NCI-H146 treated with DMSO at 0.1 percent for 48 hours (cell line): ENCODE measurements at regions not wholly inside any gene's neighbourhood (a gene's known extent, or its start where the extent isn't known, plus 50 kb on each side); places are given as distances from the start of the nearest gene placed in this dataset.
"Not testable (repeated sequence)": the region's sequence is repeated elsewhere in the genome, so short reads cannot be mapped to it uniquely, and the experiment has no call there.

Experiments
- DNase-seq: peaks from one replicate; lab custom pipeline; 2025; ENCODE audit not compliant: unreplicated experiment; lab: John Stamatoyannopoulos, UW

DNA sequence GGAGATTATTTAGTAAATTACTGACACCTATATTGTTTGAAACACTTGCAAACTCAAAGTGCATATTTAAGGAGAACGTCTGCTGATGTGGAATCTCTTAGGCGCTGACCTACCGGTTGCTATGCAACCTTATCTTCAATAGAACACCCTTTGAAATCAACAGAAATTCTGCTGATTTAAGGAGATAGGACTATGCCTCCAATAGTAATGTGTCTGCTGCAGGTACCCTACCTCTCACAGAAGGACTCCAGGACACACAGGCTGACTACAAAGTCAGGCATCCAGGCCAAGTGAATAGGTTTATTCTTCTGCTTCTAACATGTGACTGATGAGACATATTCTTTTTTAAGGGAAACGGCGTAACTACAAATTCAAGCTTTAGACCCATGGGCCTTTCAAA is 311.7 kb downstream of the CBLN4 start:
- no peak for DNase-seq

DNA sequence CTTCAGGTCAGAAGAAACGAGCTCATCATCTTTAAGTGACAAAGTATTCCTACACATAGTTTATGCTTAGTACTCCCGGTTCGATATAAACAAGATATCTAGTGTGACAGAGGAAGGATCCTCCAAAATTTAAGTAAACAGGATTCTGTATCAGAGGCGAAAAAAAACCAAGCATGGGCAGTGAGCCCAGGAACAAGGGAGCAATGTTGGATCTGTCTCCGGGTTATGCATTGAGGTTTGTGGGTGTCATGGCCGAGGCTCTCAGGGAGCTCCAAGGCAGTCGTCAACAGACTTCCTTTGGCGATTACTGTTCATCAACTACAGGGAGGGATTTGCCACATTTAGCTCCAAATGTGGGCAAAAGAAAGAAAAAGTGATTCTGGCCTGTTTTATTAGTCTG is 319.5 kb downstream of the CBLN4 start:
- DNase-seq, result no peak

DNA sequence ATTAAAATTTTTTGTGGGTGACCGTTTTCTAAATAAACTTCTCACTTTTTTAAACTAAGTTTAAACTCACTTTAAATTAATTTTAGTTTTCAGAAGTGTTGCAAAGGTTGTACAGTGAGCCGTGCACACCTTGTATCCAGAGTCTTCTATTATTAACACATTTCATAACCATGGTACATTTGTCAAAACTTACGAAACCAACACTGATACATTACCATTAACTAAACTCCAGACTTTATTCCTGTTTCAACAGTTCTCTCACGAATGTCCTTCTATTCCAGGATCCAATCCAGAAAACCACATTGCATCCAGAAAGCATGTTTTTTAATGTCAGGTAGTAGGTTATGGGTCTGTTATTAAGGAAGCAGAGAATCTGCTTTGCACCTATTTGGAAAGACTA is 319.9 kb downstream of the CBLN4 start:
- DNase-seq, result no peak

DNA sequence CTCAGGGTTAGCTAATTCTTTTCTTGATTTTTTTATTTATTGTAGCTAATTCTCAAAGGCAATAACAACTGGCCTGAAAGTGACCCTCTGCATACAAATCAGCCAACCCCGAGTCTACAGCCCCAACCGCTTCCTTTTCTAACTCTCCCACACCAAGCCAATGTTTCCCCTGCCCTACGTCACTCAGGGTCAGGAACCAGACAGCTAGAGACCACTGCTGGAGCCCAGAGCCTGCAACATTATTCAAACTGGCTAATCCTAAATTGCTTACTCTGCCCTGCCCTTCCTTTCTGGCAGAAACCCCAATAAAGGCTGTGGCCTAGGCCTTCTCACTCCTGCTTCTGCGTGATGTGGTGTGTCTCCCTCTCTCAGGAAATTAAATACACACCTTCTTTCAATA is 320.7 kb downstream of the CBLN4 start:
- no peak for DNase-seq

DNA sequence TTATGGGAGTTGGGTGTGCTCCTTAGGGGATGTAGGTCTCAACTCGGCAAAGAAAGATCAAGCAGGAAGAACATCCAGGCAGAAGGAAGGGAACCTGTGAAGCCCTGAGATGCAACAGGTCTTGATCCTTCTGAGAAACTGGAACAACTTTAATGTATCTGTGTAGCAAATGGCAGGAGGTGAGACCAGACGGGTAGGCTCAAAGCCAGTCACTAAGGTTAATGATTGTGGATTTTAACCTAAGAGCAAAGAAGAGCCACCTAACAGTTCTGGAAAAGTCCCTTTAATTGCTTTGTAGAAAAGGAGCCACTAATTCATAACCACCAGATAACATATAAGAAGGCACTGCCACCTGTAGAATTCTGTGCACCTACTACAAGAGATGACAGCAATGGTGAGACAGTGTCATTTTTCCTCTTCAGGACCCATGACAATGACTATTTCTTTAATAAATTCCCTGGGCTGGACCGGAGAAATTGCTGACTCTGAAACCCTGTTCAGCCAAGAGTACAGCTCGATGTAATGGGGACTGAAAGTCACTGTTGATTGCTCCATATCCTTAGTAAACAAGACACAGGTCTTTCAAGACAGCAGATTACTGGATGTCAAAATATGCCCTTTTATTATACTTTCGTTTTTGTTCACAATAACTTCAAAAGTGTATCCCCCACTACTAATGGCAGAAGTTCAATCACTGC is 326.2 kb downstream of the CBLN4 start:
- no peak for DNase-seq

DNA sequence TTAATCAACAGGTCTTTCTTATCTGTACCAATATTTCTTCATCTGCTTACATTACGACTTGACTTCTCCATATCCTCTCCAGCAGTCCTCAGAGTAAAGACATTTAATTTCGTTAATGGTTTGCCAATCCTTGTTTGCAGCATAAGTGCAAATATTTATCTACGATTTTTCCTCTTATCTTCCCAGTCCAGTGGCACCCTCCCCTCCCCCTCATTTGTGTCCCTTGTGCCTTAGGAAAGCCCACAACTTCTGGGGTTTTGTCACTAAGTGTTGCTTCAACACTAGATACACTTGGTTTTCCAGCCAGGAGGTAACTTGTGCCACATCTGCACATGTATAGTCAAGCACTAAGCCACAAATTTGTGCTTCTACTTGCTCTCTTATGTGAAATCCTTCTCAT is 327.2 kb downstream of the CBLN4 start:
- no peak for DNase-seq

DNA sequence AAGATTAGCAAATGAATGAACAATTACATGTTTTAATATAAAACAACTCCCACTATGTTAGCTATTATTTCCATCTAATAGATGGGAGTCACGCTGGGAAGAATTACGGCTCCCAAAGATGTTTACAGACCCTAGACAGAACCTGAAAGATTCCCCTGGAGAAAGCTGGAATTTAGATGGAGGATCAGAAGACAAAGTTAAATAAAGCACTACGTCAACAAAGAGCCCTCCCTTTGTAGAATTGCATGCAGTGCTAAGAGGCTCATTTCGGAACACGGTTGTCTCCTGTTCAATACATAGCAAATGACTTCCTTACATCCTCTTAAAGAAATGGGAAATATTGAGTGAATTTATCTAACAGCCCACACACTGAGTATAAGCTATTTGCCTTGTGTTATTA is 328.3 kb downstream of the CBLN4 start:
- peak; percentile 48 for DNase-seq

DNA sequence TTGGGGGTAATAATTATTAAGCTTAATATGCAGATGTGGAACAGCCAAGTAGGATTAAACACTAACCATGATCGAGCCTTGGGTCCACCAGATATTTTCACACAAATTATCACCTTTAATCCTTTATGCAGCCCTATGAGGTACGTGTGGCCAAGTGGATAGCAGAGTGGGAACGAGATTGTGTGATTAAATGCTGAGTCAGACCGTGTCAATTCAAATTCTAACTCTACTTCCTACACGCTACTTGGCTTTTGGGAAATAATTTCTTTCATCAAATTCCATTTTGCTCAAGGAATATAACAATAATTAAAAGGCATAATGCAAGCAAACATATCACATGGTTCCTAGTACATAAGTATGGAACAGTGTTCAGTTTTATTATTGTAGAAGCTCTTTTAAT is 329.2 kb downstream of the CBLN4 start:
- DNase-seq, result no peak

DNA sequence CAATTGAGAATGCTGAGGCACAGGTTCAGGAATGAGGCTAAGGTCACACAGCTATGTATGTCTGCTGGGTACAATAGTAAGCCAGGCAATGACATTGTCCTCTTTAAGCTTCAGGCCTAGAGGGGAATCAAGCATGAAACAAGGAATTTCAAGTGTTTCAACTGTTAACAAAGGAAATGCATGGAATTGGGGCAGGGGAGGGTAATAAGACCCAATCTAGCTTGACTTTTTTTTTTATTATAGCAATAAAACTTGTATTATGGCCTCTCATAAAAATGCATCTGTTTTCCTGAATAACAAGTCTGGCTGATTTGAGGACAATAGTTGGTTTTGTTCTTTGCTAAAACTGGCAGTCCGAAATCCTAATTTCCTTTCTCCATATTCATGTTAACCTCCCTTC is 336.7 kb downstream of the CBLN4 start:
- no peak for DNase-seq

DNA sequence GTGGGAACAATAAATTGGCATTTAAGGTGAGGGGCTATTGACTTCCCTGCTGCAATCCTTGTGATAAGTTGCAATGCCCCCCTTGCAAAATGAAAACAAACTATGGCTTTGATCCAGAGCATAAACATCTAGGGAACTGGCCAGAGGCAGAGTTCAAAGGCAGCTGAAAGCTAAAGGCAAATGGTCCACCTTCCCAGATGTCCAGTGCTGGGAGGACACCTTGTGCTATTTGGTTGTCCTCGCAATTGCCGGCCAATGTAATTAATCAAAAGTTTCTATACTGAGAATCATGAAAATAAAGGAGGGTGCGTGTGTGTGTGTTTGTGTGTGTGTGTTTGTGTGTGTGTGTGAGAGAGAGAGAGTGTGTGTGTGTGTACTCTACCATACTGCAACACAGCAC is 337.4 kb downstream of the CBLN4 start:
- DNase-seq, result peak; percentile 88

DNA sequence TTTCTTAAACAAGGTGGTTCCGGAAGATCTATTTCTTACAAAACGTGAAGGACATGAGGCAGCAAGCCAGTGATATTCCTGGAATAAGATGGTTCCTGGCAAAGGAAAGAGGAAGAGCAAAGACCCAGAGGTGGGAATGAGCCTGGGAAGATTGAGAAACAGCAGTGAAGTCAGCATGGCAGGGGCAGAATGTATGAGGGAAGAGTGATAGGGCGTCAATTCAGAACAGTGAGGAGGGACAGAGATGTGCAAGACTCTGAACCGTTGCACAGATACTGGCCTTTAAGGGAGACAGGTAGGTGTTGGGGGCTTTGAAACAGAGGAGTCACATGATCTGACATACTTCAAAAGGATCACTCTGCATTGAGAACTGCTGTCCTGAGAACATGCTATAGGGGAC is 338.3 kb downstream of the CBLN4 start:
- no peak for DNase-seq

DNA sequence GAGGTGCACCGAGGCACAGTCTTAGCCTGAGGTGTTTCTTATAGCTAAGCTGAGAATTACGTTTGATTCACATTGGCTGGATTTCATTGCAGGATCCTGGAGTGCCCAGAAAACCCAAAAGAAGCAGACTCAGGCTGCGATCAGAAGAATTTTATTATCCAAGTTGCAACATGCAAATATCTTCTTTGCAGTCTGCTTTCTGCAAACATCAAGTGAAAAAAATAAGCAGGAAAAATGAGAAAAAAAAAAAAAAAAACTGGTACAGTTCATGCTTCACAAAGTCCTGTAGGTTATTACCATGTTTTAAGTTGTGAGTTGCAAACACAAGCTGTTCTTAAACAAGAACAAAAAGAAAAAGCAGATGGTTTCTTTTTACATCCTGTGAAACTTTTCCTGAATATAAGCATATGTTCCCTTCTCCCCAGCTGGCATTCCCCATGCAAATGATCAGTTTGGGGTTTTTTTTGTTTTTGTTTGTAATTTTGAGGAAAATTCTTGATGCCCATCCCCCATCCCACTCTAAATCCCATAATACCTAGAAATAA is 349.0 kb downstream of the CBLN4 start:
- no peak for DNase-seq

DNA sequence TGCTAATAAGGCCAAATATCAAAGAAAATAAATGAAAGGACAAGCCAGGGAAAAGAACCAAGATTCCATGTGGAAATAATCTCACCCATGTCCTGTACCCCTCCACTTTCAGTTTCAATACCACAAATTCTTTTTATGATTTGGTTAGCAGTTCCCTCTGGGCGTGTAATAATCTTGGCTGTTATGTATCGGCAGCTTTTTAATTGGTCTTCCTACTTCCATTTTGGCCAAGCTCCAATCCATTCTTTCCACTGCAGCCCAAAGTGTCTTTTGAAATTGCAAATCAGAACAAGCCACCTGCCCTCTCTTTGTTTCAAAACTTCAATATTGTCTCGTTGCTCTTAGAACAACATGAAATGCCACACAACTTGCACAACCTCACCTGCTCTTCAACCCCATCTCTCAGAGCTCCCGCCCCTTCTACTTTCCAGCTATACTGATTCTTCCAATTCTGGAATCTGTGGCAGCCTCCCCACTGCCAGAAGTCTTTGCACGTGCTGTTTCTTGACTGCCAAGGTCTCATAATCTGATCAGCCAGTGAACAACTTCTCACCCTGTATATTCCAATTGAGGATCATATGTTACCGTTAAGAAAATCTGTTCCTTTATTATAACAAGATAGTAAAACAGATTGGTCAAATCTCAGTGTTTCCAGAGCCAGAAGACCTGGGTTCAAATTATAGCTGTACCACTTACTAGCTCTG is 354.5 kb downstream of the CBLN4 start:
- DNase-seq, result no peak

DNA sequence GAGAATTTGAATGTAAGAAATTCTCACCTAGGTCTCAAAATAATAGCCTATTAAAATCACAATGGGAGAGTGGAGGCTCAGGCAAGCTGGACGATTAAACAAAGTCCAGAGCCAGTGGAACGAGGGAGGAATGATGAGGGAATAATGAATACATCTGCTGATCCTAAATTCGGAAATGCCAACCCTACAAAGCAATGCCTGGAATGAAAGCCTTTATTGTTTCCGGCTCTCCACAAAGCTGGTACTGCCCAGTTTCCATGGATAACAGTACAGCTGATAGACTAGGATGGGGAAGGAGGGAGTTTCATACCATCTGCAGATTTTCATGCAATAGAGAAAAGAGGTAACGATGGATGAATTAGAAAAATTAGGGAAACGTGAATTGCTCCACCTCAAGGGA is 356.1 kb downstream of the CBLN4 start:
- no peak for DNase-seq

DNA sequence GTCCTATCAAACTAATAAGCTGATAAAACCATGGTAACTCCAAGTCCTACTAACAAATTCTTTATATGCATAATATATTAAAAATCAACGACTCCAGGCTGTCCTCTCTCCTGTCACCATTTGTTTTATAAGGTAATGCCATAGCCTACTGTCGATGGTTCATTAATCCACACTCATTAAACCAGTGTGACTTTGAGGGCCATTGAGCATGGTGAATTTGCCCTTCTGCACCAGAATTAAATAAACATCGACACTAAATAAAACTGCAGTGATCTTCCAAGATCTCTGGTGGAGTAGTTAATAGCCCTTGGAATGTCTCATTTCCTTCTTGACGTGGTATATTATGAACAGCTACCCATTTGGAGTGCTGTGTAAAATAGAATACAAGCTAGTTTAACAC is 358.5 kb downstream of the CBLN4 start:
- no peak for DNase-seq

DNA sequence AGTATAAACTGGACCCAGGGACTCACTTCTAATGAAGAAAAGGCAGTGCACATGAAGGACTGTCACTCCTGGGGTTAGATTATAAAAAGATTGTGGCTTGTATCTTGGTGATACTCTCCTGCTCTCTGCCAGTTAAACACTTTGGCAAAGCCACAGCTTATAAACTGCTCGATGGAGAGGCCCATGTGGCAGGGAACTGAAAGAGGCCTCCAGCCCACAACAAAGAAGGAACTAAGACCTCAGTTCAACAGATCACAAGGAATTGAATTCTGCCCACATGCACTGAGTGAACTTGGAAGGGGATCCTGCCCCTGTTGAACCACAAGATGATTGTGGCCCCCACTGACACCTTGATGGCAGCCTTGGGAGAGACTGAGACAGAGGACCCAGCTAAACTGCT is 363.8 kb downstream of the CBLN4 start:
- no peak for DNase-seq

DNA sequence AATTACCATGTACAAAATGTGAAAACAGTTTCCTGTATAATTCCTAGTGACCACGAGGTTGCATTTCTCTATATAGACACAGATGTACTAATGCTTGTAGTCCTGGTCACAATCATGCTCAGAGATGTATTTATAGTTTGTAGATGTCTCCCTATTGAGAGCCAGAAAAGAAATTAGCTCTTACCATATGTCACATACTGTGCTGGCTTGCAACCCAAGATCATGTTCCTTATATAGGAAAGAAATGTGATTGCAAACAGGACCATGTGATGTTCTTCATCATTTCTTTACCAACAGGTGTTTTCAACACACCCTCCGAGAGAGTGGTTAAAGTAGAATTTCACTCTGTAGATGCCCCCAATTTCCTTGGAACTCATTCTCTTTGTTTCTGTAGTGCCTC is 369.4 kb downstream of the CBLN4 start:
- no peak for DNase-seq

DNA sequence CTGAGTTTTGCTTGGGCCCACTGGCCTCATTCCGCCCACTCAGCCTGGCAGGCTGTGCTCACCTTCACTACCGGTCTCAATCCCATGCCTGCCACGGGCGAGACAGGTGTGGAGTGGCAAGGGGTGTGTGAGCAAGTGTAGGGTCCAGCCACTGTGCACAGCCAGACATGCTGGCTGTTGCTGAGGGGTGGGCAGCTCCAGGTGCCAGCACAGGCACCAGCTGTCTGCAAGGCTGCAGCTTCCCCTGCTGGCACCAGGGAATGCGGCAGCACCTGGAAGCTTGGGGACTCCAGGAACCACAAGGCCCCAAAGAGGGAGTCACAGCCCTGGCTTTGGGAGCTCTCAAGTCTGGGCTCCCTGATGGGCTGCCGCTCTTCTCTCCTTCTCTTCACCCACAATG is 372.7 kb downstream of the CBLN4 start:
- DNase-seq, result no peak

DNA sequence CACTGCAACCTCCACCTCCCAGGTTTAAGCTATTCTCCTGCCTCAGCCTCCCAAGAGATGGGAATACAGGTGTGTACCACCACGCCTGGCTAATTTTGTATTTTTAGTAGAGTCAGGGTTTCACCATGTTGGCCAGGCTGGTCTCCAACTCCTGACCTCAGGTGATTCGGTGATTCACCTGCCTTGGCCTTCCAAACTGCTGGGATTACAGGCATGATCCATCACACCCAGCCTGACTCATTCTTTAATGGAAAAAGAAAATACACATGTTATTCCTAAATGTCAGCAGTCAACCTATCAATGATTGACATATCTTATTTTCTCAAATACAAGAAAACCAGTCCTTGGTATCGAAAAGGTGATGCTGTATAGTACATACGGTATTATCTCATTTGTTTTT is 376.2 kb downstream of the CBLN4 start:
- DNase-seq, result not testable (repeated sequence)

DNA sequence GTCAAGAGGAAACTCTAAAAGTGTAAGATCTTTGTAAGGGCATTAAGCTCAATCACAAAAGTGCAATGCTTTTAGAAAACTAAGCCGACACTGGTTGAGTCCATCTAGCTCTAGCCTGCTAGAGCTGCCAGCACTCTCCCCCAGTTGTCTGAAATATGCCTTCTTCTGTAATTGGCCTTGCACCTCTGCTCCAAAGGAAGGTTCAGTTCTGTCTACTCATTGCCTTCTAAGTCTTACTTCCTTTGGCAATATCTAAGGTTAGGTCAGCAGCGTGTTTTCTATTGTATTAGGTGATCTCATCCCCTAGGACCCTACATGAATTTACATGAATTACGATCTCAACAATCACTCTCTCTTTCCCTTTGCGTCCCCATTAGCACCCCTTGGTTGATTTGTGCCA is 378.6 kb downstream of the CBLN4 start:
- DNase-seq, result no peak

DNA sequence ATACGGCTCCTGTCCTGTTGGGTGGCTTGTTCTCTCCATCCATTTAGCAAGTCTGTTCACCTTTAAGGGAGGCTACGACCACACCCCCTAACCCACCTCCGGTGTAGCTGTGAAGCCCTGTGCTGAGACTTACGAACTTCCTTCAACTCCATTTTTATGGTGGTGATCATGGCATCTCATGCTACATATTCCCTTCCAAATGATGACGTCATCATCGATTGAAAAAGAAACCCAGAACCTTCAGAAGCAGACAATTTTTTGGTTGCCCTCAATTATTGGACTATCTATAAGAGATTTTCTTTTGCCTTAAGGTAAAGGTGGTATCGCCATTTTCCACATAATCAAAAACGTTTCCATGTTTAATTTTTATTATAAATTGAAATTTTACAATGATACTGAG is 389.0 kb downstream of the CBLN4 start:
- no peak for DNase-seq

DNA sequence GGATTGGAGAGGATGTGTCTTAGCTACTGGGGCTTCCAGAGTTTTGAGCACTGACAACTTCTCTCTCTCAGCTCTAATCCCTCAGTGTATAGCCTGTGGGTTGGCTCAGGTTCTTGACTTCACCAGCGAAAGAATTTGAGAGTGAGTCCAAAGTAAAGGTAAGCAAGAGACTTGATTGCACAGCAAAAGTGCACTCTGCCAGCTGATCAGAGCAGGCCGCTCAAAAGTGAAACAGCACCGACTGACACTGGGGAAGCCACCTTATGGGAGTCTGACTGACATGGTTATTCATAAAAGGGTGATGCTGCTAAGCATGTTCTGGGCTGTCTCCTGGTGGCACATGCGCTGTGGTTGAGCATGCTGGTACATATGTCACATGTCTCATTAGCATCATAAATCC is 389.5 kb downstream of the CBLN4 start:
- no peak for DNase-seq
